K562 (cell line): ENCODE measurements at regions not wholly inside any gene's neighbourhood (a gene's known extent, or its start where the extent isn't known, plus 50 kb on each side); places are given as distances from the start of the nearest gene placed in this dataset.

ENCODE experiments used
- CHD2 ChIP-seq: IDR thresholded peaks from 2 replicates; pipeline ENCODE4 v1.6.1; 2011; ENCODE audit warnings: low read depth, low read length
- GTF2F1 ChIP-seq: IDR thresholded peaks from 2 replicates; pipeline ENCODE4 v1.6.1; 2011; ENCODE audit warnings: low read depth, low read length, improper control_type of control experiment
- NFIC ChIP-seq: fragments of 450-650 bp; IDR thresholded peaks from 2 replicates; pipeline ENCODE4 v1.6.1; 2017; ENCODE audit warnings: mild to moderate bottlenecking, inconsistent platforms
- PHF21A ChIP-seq: fragments of 450-650 bp; IDR thresholded peaks from 2 replicates; pipeline ENCODE4 v1.6.1; 2017; ENCODE audit warnings: low read depth, borderline replicate concordance
- PREB ChIP-seq: sonication (generic); formaldehyde crosslinking; IDR thresholded peaks from 2 replicates; pipeline ENCODE4 v1.8.1; 2023; ENCODE audit warnings: mild to moderate bottlenecking, missing genetic modification reagents
- SAP30 ChIP-seq: fragments of 200-600 bp; sonication (generic); IDR thresholded peaks from 2 replicates; pipeline ENCODE4 v1.6.1; 2012; ENCODE audit warnings: borderline replicate concordance, low read depth, mild to moderate bottlenecking, moderate library complexity, low read length, control low read depth, inconsistent platforms; ENCODE audit not compliant: insufficient read depth, poor library complexity, severe bottlenecking
- ZEB2 ChIP-seq: fragments of 450-650 bp; IDR thresholded peaks from 2 replicates; pipeline ENCODE4 v1.6.1; 2016
- ZNF263 ChIP-seq: sonication (generic); formaldehyde crosslinking; IDR thresholded peaks from 2 replicates; pipeline ENCODE4 v1.8.0; 2022; ENCODE audit warnings: mild to moderate bottlenecking, missing genetic modification reagents, borderline replicate concordance

DNA sequence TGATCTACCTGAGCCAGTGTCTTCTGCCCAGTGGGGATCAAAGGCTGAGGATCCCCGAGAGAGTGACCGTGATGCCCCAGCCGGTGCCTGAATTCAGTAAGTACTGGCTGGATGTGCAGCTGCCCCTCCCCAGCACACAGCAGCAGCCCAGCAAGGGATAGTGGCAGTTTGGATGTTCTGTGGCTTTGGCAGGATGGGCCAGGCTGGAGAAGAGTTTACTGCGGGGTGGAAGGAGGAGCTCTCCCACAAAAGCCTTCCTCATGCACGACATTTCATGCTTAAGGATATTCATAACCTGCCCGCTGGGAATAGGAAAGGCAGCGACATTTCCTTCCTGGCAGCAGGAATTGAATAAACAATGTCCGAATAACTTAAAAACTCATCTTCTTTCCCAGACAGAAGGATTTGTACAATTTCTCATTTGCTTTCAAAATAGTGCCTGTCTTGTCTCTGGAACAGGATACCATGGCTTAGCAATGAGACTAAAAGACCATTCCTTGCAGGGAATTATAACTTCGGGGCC, 135.6 kb upstream of the PRMT8 start:
- TF ChIP-seq ZEB2 (no peak), NFIC (no peak), PREB (no peak), CHD2 (no peak), PHF21A (no peak), ZNF263 (no peak), SAP30 (no peak), GTF2F1 (no peak)
